SH-SY5Y (cell line): ENCODE measurements at regions not wholly inside any gene's neighbourhood (a gene's known extent, or its start where the extent isn't known, plus 50 kb on each side); places are given as distances from the start of the nearest gene placed in this dataset.

Experiments used
- GATA2 ChIP-seq: IDR thresholded peaks from 2 replicates; pipeline ENCODE4 v1.6.1; 2011; ENCODE audit warnings: mild to moderate bottlenecking, low read depth, low read length
- GATA3 ChIP-seq: IDR thresholded peaks from 2 replicates; pipeline ENCODE4 v1.6.1; 2011; ENCODE audit warnings: low read depth, mild to moderate bottlenecking, low read length, moderate library complexity

GRCh38 chr11:134691295-134691873 lies 279.3 kb upstream of the B3GAT1 start:
- TF ChIP-seq GATA3 (peak; percentile 32; the same call in 1 of the 2 replicates), GATA2 (peak; percentile 81)
